Choroid plexus epithelial cell (primary cell): ENCODE measurements at regions not wholly inside any gene's neighbourhood (a gene's known extent, or its start where the extent isn't known, plus 50 kb on each side); places are given as distances from the start of the nearest gene placed in this dataset.

Experiments used
- DNase-seq: peaks from one replicate; pipeline ENCODE4 v3.0.0-alpha.2; 2010; ENCODE audit warnings: low read depth
- H3K4me3 ChIP-seq: 2 replicates; pipeline ENCODE4 v1.5.1; 2011; ENCODE audit warnings: low read depth, mild to moderate bottlenecking, control low read depth, low read length, moderate library complexity
- TF ChIP-seq, protein P1 (sequence below): conservative IDR thresholded peaks from 2 replicates; pipeline ENCODE4 v1.5.1; 2011; ENCODE audit warnings: low read depth, mild to moderate bottlenecking, control low read depth, inconsistent platforms, low read length, moderate library complexity

GRCh38 chr14:54314365-54315104 is 82.3 kb upstream of the CDKN3 start:
- H3K4me3 ChIP-seq = no peak overlapping the region
- DNase-seq = no peak
- TF ChIP-seq, protein P1, sequence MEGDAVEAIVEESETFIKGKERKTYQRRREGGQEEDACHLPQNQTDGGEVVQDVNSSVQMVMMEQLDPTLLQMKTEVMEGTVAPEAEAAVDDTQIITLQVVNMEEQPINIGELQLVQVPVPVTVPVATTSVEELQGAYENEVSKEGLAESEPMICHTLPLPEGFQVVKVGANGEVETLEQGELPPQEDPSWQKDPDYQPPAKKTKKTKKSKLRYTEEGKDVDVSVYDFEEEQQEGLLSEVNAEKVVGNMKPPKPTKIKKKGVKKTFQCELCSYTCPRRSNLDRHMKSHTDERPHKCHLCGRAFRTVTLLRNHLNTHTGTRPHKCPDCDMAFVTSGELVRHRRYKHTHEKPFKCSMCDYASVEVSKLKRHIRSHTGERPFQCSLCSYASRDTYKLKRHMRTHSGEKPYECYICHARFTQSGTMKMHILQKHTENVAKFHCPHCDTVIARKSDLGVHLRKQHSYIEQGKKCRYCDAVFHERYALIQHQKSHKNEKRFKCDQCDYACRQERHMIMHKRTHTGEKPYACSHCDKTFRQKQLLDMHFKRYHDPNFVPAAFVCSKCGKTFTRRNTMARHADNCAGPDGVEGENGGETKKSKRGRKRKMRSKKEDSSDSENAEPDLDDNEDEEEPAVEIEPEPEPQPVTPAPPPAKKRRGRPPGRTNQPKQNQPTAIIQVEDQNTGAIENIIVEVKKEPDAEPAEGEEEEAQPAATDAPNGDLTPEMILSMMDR = no peak

DNA sequence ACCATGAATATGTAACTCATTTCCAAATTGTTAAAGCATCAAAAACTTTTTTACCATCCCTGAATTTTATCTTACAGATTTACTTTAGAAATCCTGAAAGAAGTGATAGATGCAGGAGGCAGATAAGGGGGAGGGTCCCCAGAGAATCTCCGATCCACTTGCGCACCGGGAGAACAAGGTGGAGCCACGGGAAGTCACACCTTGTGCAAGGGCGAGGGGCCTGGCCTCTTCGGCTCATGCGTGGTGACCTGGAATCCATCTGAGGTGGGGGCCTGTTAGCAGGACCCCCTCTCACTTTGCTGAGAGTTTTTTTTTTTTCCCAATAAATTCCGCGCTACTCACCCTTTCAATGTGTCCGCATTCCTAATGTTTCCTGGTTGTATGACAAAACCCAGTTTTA is 80.2 kb upstream of the CDKN3 start:
- TF ChIP-seq, protein P1 = no peak
- no peak overlapping the region for H3K4me3 ChIP-seq
- no peak for DNase-seq

- H3K4me3 ChIP-seq = no peak overlapping the region
- TF ChIP-seq, protein P1 = no peak
- no peak for DNase-seq
Observed at GRCh38 chr14:54317391-54317790, 79.4 kb upstream of the CDKN3 start.

- no peak for DNase-seq
- no peak overlapping the region for H3K4me3 ChIP-seq
- TF ChIP-seq, protein P1 = no peak
Observed at GRCh38 chr14:54322246-54322645, 74.6 kb upstream of the CDKN3 start.

- no peak overlapping the region for H3K4me3 ChIP-seq
- TF ChIP-seq, protein P1 = no peak
- no peak for DNase-seq
Observed at GRCh38 chr14:54322701-54323337, 74.0 kb upstream of the CDKN3 start.

- DNase-seq = no peak
- TF ChIP-seq, protein P1 = no peak
Observed at GRCh38 chr14:54325766-54326165, 71.0 kb upstream of the CDKN3 start.

More at GRCh38 chr14:54325766-54326165, 71.0 kb upstream of the CDKN3 start:
- H3K4me3 ChIP-seq = no peak overlapping the region
